NAMALWA (cell line): ENCODE measurements at regions not wholly inside any gene's neighbourhood (a gene's known extent, or its start where the extent isn't known, plus 50 kb on each side); places are given as distances from the start of the nearest gene placed in this dataset.
"Not testable (repeated sequence)": the region's sequence is repeated elsewhere in the genome, so short reads cannot be mapped to it uniquely, and the experiment has no call there.

Experiments
- DNase-seq: peaks from one replicate; pipeline ENCODE4 v3.0.0-alpha.2; 2015; ENCODE audit warnings: low spot score

DNA sequence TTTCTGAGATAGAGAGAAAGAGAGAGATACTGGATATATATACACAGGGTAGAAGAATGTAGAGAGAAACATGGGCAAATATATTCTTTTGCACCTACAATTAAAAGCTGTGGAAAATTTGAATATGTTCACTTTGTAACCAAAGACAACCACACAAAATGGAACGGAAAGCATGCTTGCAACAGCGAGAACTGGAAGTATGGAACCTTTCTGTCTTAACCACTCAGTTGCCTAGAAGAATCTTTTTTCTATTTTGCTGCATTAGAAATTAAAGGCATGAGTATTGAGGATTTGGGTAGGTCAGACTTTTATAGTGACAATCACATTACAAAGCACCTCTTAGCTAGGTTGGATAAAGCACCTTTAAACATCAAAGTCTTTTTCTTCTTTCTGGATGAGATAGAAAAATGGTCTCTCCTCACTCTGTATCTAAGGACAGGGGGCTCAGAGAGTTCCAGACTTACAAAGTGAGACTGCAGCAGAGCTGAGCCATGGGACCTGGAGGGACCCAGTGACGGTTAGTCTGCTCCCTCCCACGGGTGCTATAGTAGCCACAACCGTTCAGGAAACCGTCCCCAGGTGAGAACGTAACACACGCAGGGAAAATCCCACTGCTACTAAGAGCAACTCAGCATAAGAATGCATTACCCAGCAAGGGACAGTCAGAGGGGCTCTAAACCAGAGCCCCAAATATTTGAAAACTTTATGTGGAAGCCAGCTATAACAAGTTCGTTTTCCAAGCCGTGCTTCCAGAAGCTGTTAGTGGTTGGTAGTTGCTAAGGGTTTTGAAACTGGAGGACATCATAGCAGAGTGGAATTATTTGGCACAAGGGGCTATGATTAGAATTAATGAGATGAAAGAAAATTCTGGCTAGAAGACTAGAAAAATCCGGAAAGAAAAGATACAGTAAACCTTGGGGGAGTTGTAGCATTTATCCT, 97.1 kb downstream of the DAD1 start:
- no peak for DNase-seq

DNA sequence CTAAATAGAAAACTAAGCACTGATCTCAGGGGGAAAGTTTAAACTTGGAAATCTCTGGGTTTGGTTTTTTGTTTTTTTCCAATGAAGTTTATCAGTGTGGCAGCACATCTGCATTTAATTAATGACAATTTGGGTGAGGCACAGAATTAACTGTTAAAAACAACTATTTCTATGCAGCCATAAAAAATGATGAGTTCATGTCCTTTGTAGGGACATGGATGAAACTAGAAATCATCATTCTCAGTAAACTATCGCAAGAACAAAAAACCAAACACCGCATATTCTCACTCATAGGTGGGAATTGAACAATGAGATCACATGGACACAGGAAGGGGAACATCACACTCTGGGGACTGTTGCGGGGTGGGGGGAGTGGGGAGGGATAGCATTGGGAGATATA, 98.0 kb downstream of the DAD1 start:
- DNase-seq = not testable (repeated sequence)

DNA sequence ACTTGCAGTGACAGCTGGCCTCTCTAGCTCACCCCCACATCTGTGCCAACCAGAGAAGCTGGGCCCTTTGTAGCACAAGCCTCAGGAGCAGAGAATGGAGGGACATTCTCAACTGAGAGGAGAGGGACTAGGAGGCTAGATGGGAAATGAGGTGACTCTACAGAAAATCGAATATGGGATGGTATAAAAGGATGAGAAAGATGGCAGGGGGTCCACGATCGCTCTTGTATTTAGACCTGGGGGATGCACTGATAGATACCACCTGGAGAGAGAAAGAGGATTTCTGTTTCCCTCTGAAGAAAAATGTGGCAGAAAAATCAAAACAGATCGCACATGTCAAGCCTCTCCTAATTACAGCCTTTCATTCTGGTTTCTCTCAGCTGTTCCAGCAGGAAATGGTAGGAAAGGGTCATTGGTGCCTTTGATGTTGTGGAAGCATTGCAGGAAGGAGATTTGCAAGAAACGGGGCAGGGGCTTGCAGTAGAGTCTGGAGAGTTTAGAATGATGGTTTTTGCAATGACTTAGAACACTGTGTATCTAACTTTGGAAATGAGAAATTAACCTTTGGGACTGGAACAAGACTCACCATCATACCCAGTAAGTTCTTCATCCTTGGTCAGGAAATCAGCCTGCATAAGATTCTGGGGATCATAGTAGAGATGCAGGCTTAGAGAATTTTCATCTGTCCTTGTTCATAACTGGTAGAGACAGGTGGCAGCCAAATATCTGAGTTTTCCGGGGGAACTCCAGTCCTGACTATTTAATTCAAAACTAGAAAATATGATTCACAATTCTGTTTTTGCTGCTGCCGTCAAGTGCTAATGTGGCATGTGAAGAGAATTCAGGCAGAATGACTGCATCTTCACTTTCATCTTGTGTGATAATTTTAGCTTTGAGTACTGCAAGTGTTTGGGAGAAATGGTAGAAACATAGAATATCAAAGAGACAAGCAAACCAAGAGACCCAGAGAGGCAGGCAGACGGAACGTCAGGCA, 98.8 kb downstream of the DAD1 start:
- no peak for DNase-seq

- DNase-seq = no peak
These were observed 99.8 kb downstream of the DAD1 start for GRCh38 chr14:22489244-22489545.

DNA sequence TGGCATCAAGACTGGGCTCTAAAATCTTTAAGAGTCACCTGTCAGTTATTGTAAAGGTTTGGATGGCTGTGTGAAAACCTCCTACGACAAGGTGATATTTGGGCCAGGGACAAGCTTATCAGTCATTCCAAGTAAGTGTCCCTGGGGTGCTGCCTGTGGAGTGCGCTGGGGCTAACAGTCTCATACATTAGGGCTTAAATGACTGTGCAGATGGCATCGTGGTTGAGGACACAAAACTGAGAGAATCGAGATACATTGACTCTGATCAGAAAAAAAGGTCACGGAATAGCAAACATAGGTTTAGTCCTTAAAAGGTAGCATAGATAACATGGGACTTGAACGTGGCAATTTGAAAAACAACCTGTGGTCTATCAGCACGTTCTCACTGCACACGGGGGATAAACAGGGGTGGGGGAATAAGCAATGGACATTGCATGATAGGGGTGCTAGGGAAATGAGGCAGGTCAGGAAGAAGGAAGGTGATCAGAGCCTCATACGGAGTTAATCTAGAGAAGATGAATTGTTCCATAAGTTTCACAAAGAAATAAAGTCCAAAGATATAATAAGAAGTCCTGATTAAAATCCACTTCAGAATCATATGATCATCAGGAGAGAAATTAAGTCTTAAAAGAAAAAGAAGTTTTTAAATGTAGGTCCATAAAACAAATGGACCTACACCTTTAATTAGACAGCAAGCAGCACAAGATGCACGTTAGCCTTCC, 100.3 kb downstream of the DAD1 start:
- no peak for DNase-seq

- no peak for DNase-seq
These were observed 101.1 kb downstream of the DAD1 start for GRCh38 chr14:22487941-22488340.

- DNase-seq = no peak
These were observed 101.6 kb downstream of the DAD1 start for GRCh38 chr14:22487401-22487800.

DNA sequence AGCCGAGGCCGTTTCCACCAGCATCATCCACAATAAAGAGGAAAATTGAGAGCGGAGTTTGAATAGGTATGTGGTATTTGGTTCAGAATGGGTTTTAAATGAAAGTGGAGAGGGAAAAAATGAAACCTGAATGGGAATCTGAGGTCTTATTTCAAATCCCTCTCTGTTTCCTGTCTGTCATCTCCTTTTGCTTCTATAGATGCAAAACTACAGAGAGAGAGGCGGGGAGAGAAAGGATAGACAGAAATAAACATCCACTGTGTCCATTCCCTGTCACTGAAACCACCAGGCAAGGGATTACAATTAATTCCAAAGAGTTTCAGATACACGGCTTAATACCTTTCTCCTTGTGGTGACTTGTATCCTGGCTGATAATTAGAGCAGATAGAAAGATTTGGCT, 102.3 kb downstream of the DAD1 start:
- DNase-seq = no peak

GRCh38 chr14:22485649-22486048, 103.4 kb downstream of the DAD1 start:
- no peak for DNase-seq

DNA sequence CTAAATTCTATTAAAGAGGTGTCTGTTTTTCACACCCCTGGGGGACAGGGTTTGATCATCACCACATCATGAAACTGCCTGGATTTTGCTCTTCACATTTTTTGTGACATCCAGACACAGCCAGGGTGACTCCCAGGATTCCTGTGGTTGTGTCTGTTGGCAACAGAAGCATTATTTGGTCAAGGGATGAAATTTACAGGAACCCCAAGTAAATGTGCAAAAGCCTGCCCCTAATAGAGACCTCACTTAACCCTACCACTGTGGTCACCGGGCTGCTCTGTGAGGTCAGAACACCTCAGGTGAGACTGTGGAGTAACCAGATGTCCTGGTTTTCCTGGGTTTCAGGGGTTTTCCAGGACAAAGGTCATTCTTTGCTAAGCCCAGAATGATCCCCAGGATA, 103.8 kb downstream of the DAD1 start:
- no peak for DNase-seq

DNA sequence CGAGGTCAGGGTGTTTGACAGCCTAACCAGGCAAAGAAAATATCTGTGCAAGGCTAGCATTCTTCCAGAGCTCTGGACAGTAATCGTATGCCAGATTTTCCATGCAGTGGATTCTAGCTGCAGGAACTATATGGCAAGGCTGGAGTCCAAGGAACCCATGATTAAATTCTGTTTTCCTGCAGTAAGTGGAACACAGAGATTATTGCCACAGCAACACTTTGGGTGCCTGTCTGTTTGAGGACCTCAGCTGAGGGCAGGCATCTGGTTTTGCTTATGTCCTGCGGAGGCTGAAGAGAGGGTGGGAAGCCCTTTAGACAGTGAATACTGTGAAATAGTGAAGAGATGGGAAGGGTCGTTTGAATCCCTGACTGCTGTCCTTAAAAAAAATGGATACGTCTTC, 104.4 kb downstream of the DAD1 start:
- DNase-seq = no peak

- no peak for DNase-seq
These were observed 105.0 kb downstream of the DAD1 start for GRCh38 chr14:22483863-22484593.

DNA sequence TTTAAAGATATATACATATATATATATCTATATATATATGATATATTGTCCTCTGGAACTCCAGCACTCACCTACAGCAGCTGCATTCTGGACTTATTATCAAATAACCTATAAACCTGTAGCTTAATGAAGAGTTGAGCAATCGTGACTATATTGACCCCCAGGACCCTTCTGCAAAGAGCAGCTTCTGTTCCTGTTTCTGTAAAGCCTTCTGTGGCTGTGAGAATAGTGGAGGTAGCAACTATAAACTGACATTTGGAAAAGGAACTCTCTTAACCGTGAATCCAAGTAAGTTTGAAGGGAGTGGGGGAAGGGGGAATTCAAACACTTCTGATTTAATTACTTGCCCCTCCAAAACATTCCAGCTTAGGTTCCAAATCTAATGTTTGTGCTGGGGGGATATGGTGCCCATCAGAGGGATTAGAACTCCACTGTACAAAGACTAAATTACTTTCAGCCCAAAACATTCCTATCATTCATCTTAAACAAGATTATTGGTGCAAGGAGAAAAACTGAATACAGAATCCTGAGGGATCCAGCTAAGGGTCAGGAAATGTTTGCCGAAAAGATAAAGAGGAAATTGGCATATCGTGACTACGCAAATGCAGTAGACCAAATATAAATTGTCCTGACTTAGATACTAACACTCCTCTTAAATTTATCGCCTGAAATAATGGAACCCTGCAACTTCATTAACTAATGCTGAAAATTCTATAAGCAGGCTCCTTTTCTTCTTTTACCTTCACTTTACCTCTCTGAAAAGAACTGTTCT, 106.1 kb downstream of the DAD1 start:
- no peak for DNase-seq

DNA sequence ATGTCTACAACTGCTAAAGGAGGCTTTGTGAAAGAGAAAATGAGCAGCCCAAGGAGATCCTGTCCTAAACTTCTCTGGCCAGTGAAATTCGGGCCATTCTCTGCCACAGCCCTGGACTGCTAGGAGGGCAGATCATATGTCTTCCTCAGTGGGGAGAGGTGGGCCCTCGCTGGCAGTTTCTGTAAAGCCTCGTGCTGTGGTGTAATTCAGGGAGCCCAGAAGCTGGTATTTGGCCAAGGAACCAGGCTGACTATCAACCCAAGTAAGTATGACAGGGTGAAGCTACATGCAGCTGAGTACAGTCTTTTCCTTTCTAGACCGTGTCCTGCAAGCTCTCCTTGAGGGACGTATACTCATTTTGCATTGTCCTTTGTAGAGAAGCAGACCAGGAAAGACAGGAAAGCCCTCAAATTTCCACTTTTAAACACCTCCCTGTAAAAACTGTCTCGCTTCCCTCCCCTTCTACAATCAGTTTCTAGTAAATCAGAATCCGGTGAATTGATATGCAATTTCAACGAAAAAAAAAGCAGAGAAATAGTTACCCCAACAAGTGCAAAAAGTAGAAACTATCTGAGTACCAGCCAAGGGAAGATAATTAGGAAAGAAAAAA, 106.8 kb downstream of the DAD1 start:
- no peak for DNase-seq

- DNase-seq = no peak
These were observed 107.5 kb downstream of the DAD1 start for GRCh38 chr14:22481546-22481945.

DNA sequence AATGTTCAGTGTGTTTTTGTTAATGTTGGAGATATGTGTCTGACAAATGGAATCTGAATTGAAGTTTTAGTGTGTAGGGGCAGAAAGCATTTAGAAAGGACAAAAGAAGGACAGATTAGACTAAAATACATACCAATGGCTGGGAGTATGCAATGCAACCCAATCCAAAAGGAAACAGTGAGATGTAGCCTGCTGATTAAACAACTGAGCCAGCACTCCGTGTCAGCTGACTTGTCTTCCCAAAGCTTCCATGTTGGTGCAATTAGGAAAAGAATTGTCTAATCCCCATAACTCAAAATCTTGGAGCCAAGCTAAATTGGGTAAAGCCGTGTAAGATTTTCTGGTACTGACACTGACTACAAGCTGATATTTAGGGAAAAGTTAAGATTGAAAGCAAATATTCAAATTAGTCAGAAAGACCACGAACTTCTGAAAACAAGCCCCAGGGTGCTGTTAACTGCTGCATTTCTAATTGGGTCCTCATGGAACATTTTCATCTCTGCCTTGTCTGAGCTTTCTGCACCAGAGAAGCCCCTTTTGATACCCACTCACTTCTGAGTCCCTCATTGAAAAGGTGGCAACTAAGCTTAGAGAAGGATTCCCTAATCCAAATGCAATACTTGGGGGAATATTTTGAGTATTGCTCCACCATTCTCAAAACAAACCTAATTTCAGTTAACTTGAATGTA, 109.1 kb downstream of the DAD1 start:
- no peak for DNase-seq

GRCh38 chr14:22479132-22479531, 109.9 kb downstream of the DAD1 start:
- no peak for DNase-seq

GRCh38 chr14:22478670-22479069, 110.4 kb downstream of the DAD1 start:
- DNase-seq = no peak

GRCh38 chr14:22478247-22478646, 110.8 kb downstream of the DAD1 start:
- DNase-seq = no peak
